GM18505 (cell line): ENCODE measurements at regions not wholly inside any gene's neighbourhood (a gene's known extent, or its start where the extent isn't known, plus 50 kb on each side); places are given as distances from the start of the nearest gene placed in this dataset.
"Not testable (repeated sequence)": the region's sequence is repeated elsewhere in the genome, so short reads cannot be mapped to it uniquely, and the experiment has no call there.

Experiments
- ATAC-seq: cut with Tn5 transposase; IDR thresholded peaks from one replicate; pipeline ENCODE4 v1.9.1; 2021; ENCODE audit not compliant: unreplicated experiment
- POLR2A ChIP-seq: IDR thresholded peaks from 4 replicates; pipeline ENCODE4 v1.6.1; 2011; ENCODE audit warnings: borderline replicate concordance; ENCODE audit not compliant: insufficient read depth, insufficient read length; ENCODE audit errors: extremely low read depth

DNA sequence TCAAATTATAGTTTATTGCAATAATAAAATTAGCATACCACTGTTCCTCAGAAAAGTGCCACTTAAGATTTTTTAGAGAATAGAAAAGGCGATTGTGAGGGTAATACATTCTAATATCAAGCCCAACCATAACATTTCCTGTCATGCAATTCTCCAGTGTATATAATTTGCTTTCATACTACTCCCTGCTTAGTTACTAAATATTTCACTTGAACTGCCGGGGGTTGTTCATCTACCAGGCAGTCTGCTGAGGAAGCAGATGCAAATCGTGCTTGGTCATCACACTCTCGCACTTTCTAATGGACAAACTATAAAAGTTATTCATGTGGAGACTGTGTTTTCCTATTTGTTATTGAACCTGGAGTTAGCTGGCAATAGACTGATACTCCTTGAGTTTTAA is 645.6 kb upstream of the CBLB start:
- TF ChIP-seq POLR2A, result no peak
- no peak for ATAC-seq

DNA sequence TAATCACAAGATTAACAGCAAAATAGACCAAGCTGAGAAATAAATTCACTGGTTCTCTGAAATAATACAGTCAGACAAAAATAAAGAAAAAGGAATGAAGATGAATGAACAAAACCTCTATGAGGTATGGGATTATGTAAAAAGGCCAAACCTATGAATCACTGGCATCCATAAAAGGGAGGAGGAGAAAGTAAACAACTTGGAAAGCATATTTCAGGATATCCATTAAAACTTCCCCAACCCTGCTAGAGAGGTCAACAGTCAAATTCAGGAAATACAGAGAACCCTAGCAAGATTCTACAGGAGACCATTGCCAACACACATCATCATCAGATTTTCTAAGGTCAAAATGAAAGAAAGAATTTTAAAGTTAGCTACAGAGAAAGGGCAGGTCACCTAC is 649.7 kb upstream of the CBLB start:
- no peak for TF ChIP-seq POLR2A
- ATAC-seq, result no peak

DNA sequence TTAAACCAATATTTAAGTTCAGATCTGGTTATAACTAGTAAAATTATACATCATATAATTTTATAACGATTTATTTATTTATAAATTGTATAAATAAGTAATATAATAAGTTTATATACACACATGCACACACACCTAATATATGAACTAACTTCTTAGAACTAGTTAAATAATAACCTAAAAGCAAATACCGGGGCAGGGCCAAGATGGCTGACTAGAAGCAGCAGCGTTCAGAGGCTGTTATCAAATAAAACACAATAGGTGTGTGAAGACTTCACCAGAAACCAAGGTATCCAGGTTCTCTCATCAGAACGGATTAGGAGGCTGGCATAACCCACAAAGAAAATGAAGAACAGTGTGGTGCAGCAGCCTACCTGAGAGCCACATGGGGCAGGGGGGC is 653.6 kb upstream of the CBLB start:
- TF ChIP-seq POLR2A, result no peak
- no peak for ATAC-seq

DNA sequence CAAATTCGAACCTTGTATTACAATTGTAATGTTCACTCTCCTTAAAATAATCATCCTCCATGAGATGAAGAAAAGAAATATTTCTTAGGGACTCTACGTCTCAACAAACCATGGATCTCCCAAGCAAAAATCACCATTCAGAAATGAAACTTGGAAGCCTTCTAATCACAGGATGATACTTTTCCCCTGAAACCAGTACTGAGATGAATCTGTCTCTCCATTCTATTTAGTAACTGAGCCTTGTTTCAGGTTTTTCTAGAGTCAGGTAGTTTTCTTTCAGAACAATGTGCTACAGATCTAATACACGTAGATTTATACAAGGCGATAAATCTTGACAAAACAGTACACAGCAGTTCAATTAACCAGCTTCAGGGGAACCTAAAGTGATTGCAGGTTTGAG is 660.1 kb upstream of the CBLB start:
- no peak for ATAC-seq
- TF ChIP-seq POLR2A, result no peak

DNA sequence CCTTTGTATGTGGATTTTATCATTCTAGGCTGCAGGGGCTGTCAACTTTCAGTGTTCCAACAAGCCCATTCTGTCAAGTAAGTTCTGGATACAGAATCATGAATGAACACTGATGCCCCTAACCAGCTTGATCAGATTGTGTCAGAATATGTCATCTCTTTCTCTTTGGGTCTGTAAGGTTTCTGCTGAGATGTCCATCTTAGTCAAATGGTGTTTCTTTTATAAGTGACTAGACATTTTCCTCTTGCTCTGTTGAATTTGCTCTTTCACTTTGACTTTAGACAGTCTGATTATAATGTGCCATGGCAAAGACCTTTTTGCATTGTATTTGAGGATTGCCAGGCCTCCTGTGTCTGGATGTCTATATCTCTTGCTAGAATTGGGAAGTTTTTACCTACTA is 660.9 kb upstream of the CBLB start:
- ATAC-seq, result no peak

DNA sequence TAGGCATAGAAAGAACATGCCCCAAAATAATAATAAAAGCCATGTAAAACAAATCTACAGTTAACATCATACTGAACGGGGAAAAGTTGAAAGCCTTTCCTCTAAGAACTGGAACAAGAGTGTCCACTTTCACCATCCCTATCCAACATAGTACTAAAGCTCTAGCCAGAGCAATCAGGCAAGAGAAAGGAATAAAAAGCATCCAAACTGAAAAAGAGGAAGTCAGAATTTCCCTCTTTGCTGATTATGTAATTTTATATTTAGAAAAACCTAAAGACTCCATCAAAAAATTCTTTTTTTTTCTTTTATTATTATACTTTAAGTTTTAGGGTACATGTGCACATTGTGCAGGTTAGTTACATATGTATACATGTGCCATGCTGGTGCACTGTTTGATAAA is 661.6 kb upstream of the CBLB start:
- ATAC-seq, result no peak
- no peak for TF ChIP-seq POLR2A

More for the DNA sequence above, 660.9 kb upstream of the CBLB start:
- TF ChIP-seq POLR2A, result no peak

DNA sequence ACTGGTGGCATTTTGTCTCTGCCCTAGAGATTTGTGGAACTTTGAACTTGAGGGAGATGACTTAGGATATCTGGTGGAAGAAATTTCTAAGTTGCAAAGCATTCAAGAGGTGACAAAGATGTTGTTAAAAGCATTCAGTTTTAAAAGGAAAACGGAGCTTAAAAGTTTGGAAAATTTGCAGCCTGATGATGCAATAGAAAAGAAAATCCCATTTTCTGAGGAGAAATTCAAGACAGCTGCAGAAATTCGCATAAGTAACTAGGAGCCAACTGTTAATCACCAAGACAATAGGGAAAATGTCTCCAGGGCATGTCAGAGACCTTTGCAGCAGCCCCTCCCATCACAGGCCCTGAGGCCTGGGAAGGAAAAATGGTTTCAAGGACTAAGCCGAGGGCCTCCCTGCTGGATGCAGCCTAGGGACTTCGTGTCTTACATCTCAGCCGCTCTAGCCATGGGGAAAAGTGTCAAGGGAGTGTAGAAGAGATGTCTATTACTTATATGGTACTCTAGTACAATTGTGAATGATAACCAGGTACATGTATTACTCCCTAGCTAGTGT is 663.0 kb upstream of the CBLB start:
- not testable (repeated sequence) for ATAC-seq

DNA sequence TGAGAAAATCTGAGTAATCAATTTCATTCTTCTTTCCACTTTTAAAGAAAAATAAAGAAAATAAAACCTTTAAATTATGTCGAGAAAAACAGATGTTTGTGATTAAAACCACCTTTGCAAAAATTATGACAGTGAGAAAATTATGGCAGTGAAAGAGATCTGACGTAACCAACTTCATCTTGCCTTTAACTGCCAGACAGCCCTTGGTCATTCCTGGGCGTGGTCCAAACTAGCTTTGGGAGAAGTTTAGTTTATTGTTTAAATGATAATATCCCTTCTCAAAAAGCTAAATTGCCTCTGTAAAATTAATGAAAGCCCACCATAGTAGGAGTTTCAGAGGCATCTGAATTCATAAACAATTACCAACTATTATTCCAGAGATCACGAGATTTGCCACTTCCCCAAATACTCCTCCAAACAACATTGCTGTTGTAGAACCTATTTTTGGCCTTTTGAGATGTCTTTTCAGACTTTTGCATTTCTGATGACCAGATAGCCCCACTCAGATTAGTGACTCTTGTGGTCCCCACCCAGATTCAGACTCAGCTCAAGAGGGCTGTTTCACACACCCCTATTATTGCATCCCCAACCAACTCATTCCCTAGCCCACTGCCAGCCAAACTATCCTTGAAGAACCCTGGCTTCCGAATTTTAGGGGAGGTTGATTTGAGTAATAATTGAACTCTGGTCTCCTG is 664.4 kb upstream of the CBLB start:
- ATAC-seq, result no peak
- TF ChIP-seq POLR2A, result no peak

DNA sequence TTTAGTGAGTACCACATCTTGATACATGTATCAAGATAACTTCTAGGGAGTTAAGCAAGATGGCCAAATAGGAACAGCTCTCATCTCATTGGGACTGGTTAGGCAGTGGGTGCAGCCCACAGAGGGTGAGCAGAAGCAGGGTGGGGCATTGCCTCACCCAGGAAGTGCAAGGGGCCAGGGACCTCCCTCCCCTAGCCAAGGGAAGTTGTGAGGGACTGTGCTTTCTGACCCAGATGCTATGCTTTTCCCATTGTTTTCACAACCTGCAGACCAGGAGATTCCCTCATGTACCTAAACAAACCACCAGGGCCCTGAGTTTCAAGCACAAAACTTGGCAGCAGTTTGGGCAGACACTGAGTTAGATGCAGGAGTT is 665.0 kb upstream of the CBLB start:
- TF ChIP-seq POLR2A, result no peak
- ATAC-seq, result no peak

DNA sequence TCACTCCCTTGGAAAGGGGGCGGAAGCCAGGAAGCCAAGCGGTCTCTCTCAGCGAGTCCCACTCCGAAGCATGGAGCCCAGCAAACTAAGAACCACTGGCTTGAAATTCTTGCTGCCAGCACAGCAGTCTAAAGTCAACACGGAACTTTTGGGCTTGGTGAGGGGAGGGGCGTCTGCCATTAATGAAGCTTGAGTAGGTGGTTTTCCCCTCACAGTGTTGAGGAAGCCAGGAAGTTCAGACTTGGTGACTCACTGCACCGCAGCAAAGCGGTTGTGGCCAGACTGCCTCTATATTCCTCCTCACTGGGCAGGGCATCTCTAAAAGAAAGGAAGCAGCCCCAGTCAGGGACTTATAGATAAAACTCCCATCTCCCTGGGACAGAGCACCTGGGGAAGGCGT is 665.4 kb upstream of the CBLB start:
- ATAC-seq, result no peak
- no peak for TF ChIP-seq POLR2A

DNA sequence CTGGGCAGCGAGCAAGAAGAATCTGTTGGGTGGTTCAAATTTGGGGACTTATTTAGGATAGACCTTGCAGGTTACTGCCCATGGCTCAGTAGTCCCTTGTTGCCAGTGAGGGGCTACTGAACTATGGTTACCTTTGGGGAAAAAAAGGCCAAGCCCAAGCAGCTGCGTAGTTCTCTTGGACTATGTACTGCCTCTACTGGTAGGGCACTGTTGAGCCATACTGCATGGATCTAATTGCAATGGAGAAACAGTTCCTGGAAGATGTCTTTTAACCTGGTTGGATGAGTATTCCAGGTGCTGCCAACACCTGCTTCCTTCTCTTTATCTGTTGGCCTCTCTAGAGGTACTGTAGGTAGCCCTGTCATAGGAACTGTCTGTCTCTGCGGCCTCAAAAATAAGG is 671.9 kb upstream of the CBLB start:
- TF ChIP-seq POLR2A, result no peak
- ATAC-seq, result no peak

DNA sequence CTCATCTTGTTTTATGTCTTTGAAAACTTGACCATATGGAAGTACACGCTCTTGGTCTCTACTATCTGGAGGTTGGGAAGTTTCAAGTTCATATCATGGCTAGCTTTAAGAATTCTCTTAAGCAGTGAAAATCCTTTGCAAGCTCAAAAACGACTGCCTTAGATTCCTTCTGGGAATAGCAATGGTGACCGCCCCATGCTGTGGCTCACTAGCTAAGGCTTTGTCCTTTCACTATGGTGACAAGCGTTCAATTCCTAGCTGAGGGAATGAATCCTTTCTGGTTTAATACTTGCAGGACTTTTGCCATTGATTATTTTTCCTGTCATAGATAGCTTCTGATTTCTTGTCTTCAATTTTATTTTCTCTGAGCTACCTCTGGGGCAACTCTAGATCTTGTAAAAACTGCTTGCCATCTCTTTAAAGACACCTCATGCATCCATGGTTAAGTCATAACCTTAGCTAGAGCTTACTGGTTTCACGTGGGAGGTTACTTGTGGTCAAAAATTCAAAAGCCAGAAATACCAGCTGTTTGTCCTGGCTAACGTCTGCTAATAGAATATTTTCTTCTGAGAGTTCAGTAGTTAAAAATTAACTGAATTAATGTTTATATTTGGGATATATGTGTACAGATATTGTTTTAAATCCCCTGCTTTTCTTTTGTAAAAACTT is 673.4 kb upstream of the CBLB start:
- TF ChIP-seq POLR2A, result no peak
- no peak for ATAC-seq

DNA sequence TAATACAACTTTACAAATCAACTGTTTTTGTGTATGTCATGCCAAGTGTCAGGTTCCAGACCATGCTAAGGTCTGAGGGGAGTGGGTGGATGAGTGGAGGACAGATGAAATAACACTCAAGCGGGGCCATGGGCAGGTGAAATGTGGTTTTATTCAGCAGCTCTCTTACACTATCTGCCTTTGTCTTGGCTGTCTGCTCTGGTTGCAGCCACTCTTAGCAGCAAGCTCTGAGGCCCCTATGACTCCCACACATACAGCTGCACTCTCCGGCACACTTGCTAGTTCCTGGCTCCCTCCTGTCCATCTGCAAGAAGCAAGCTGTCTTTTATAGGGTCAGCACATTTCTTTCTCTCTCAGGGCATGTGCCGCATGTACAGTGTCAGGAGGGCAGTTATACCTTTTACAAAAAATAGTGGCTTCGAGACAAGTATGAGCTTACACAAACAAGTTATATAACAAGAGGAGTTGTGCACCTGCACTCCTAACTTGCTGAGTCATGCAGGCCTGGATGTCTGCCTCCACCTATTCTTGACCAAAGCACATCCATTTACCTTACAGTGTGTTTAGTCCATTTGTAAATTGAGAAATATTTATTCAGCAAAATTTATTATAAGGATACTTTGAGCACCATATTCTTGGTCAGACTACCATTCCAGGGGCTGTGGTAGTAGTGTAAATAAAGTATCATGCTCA is 683.7 kb upstream of the CBLB start:
- no peak for TF ChIP-seq POLR2A
- ATAC-seq, result no peak

DNA sequence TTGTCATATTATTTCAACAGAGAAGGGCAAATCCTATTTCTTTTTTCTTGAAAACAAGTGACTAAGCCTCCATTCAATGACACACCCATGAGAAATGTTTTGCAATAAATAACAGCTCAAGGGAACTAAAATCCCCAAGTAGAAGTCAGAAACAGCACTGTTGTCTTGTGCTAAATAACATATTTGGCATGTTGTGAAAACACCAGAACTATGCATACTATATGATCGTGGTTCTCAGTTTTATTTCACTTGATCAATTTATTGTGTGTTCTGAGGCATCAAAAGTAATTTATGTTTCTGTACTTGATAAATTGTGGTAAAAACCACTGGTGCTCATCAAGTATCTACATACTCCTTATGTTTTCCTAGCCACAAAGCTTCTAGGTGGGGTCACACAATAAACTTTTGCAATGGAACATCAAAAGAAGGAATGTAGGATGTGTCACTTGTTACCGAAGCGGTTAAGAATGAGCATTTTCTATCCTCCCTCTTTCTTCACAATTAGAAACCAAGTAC is 691.7 kb upstream of the CBLB start:
- no peak for ATAC-seq
- TF ChIP-seq POLR2A, result no peak
